ENCODE measurements at regions not wholly inside any gene's neighbourhood (a gene's known extent, or its start where the extent isn't known, plus 50 kb on each side); places are given as distances from the start of the nearest gene placed in this dataset.

DNA sequence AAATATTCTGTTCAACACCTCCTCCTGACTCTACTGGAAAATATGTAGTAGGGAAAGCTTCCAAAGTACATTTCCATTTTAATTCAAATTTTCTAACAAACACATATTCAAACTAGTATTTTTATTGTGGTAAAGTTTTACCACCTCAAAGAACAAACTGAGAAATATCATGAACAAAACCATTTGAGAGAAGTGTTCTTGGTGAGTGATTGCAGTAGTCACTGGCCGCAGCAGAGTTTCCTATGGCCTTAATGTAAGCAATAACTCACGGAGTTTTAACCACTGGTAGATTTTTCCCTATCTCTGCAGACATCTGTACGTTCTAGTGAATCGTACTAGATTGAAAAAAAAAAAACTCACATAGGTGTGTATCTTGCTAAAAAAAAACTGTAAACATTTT is 487.0 kb upstream of the FZD8 start:
- H3K9me3 ChIP-seq: peaks cover 0 to 8% of the 10 kb centered on the region in 2 donors
- H3K27me3 ChIP-seq: no peaks in the 10 kb centered on the region
- H3K27ac ChIP-seq: no peak overlapping the region
- H3K36me3 ChIP-seq: no peaks in the 10 kb centered on the region
- DNase-seq: no peak
- H3K4me3 ChIP-seq: no peak overlapping the region
- H3K4me1 ChIP-seq: no peaks in the 10 kb centered on the region
- no peak for ATAC-seq
- intact Hi-C loops (cut with DNase I): no loop called here
- TF ChIP-seq, protein P1, sequence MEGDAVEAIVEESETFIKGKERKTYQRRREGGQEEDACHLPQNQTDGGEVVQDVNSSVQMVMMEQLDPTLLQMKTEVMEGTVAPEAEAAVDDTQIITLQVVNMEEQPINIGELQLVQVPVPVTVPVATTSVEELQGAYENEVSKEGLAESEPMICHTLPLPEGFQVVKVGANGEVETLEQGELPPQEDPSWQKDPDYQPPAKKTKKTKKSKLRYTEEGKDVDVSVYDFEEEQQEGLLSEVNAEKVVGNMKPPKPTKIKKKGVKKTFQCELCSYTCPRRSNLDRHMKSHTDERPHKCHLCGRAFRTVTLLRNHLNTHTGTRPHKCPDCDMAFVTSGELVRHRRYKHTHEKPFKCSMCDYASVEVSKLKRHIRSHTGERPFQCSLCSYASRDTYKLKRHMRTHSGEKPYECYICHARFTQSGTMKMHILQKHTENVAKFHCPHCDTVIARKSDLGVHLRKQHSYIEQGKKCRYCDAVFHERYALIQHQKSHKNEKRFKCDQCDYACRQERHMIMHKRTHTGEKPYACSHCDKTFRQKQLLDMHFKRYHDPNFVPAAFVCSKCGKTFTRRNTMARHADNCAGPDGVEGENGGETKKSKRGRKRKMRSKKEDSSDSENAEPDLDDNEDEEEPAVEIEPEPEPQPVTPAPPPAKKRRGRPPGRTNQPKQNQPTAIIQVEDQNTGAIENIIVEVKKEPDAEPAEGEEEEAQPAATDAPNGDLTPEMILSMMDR (IDR thresholded peaks at IDR 0.05): no peak

DNA sequence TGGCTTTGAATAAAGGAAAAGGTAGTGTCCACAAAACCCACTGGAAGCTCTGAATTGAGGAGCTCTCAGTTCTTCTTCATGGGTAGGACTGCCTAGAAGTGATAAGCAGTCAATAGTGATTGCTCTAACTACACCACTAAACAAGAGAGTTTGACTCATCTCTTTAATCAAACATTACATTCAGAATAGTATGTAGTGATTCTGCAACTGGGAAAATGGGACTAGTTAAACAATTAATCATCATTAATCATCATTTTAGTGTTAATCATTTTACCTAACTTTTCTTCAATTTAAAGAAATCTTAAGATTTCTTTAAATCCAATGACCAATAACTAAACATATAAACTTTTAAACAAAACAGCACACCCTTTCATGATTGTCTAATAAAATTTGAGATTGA is 484.0 kb upstream of the FZD8 start:
- intact Hi-C loops (cut with DNase I): no loop called here
- TF ChIP-seq, protein P1 (IDR thresholded peaks at IDR 0.05): no peak
- DNase-seq (no peak), ATAC-seq (no peak)
- Histone ChIP-seq H3K9me3 (peaks cover 0 to 12% of the 10 kb centered on the region in 2 donors), H3K27me3 (no peaks in the 10 kb centered on the region), H3K4me1 (no peaks in the 10 kb centered on the region), H3K36me3 (no peaks in the 10 kb centered on the region), H3K4me3 (no peak overlapping the region), H3K27ac (no peak overlapping the region)

DNA sequence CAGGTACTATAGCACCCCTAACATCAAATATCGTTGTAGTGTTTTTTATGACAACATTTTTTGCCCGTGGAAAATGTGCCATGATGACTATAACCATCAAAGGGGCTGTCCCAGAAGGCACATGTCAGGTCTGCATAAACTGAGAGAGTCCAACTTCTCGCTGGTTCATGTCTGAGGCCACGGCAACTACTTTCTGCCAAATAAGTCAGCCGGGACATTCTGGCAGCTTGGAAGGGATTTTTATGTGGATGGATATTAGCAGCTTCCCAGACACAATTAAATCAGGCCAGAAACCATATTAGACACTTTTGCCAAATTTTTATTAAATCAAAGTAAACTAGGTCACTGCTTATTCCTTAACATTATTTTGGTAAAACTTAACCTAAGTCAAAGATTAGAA is 477.4 kb upstream of the FZD8 start:
- ATAC-seq (no peak), DNase-seq (no peak)
- Histone ChIP-seq H3K4me3 (no peak overlapping the region), H3K4me1 (no peaks in the 10 kb centered on the region), H3K27ac (no peak overlapping the region), H3K27me3 (no peaks in the 10 kb centered on the region), H3K9me3 (peaks cover 0 to 9% of the 10 kb centered on the region in 2 donors), H3K36me3 (no peaks in the 10 kb centered on the region)
- intact Hi-C loops (cut with DNase I): no loop called here
- TF ChIP-seq, protein P1 (IDR thresholded peaks at IDR 0.05): no peak

GRCh38 chr10:36118314-36118713 is 476.2 kb upstream of the FZD8 start:
- TF ChIP-seq, protein P1 (IDR thresholded peaks at IDR 0.05): no peak
- H3K27me3 ChIP-seq: no peaks in the 10 kb centered on the region
- no peak overlapping the region for H3K4me3 ChIP-seq
- DNase-seq: no peak
- intact Hi-C loops (cut with DNase I): no loop called here
- no peaks in the 10 kb centered on the region for H3K9me3 ChIP-seq
- H3K36me3 ChIP-seq: no peaks in the 10 kb centered on the region
- no peak for ATAC-seq
- H3K4me1 ChIP-seq: no peaks in the 10 kb centered on the region
- H3K27ac ChIP-seq: no peak overlapping the region

DNA sequence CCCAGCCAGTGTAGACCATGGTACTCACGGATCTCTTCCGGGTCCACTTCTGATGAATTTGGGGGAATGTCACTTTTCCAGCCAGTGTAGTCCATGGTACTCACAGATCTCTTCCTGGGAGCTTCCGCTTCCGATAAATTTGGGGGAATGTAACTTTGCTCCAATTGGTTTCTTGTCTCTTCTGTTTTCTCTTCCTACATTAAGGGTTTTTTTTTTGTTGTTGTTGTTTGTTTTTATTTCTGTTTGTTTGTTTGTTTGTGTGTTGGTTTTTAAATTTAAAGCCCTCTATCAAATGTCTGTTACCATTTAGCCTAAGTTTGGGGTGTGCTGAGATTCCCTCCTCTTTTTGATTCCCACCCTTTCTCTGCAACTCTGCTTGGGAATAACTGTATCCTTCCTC is 475.8 kb upstream of the FZD8 start:
- DNase-seq: no peak
- ATAC-seq: no peak
- intact Hi-C loops (cut with DNase I): no loop called here
- H3K27ac ChIP-seq: no peak overlapping the region
- H3K36me3 ChIP-seq: no peaks in the 10 kb centered on the region
- TF ChIP-seq, protein P1 (IDR thresholded peaks at IDR 0.05): no peak
- no peak overlapping the region for H3K4me3 ChIP-seq
- no peaks in the 10 kb centered on the region for H3K4me1 ChIP-seq
- no peaks in the 10 kb centered on the region for H3K9me3 ChIP-seq
- H3K27me3 ChIP-seq: no peaks in the 10 kb centered on the region

Measured in left lung (tissue), 4 donors.